Ishikawa (cell line): ENCODE measurements at regions not wholly inside any gene's neighbourhood (a gene's known extent, or its start where the extent isn't known, plus 50 kb on each side); places are given as distances from the start of the nearest gene placed in this dataset.
A peak's percentile ranks its signal among the peaks of the same experiment; 100 is the strongest.

Experiments used
- CEBPB ChIP-seq: IDR thresholded peaks from 2 replicates; pipeline ENCODE4 v1.6.1; 2012
- CREB1 ChIP-seq: IDR thresholded peaks from 2 replicates; pipeline ENCODE4 v1.6.1; 2012; ENCODE audit warnings: low read depth
- EGR1 ChIP-seq: IDR thresholded peaks from 2 replicates; pipeline ENCODE4 v1.6.1; 2012
- EP300 ChIP-seq: IDR thresholded peaks from 2 replicates; pipeline ENCODE4 v1.6.1; 2012; ENCODE audit warnings: borderline replicate concordance
- FOXM1 ChIP-seq: IDR thresholded peaks from 2 replicates; pipeline ENCODE4 v1.6.1; 2012; ENCODE audit warnings: low read depth, borderline replicate concordance
- MAX ChIP-seq: IDR thresholded peaks from 2 replicates; pipeline ENCODE4 v1.6.1; 2012
- NFIC ChIP-seq: IDR thresholded peaks from 2 replicates; pipeline ENCODE4 v1.6.1; 2012
- RAD21 ChIP-seq: IDR thresholded peaks from 2 replicates; pipeline ENCODE4 v1.6.1; 2012; ENCODE audit warnings: low read depth
- TAF1 ChIP-seq: IDR thresholded peaks from 2 replicates; pipeline ENCODE4 v1.6.1; 2012; ENCODE audit warnings: low read depth, mild to moderate bottlenecking
- TCF12 ChIP-seq: IDR thresholded peaks from 2 replicates; pipeline ENCODE4 v1.6.1; 2012; ENCODE audit warnings: low read depth
- TEAD4 ChIP-seq: IDR thresholded peaks from 2 replicates; pipeline ENCODE4 v1.6.1; 2012
- YY1 ChIP-seq: IDR thresholded peaks from 2 replicates; pipeline ENCODE4 v1.6.1; 2012; ENCODE audit warnings: low read depth
- ZBTB7A ChIP-seq: IDR thresholded peaks from 2 replicates; pipeline ENCODE4 v1.6.1; 2012; ENCODE audit warnings: low read depth
- TF ChIP-seq, protein P1 (sequence below): IDR thresholded peaks from 2 replicates; pipeline ENCODE4 v1.6.1; 2012; ENCODE audit warnings: low read depth, mild to moderate bottlenecking
- TF ChIP-seq, protein P2 (sequence below): IDR thresholded peaks from 2 replicates; pipeline ENCODE4 v1.6.1; 2012

- TF ChIP-seq FOXM1 (no peak), CREB1 (no peak), EGR1 (no peak), TCF12 (no peak)
- TF ChIP-seq, protein P1, sequence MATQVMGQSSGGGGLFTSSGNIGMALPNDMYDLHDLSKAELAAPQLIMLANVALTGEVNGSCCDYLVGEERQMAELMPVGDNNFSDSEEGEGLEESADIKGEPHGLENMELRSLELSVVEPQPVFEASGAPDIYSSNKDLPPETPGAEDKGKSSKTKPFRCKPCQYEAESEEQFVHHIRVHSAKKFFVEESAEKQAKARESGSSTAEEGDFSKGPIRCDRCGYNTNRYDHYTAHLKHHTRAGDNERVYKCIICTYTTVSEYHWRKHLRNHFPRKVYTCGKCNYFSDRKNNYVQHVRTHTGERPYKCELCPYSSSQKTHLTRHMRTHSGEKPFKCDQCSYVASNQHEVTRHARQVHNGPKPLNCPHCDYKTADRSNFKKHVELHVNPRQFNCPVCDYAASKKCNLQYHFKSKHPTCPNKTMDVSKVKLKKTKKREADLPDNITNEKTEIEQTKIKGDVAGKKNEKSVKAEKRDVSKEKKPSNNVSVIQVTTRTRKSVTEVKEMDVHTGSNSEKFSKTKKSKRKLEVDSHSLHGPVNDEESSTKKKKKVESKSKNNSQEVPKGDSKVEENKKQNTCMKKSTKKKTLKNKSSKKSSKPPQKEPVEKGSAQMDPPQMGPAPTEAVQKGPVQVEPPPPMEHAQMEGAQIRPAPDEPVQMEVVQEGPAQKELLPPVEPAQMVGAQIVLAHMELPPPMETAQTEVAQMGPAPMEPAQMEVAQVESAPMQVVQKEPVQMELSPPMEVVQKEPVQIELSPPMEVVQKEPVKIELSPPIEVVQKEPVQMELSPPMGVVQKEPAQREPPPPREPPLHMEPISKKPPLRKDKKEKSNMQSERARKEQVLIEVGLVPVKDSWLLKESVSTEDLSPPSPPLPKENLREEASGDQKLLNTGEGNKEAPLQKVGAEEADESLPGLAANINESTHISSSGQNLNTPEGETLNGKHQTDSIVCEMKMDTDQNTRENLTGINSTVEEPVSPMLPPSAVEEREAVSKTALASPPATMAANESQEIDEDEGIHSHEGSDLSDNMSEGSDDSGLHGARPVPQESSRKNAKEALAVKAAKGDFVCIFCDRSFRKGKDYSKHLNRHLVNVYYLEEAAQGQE: no peak
- TF ChIP-seq, protein P2, sequence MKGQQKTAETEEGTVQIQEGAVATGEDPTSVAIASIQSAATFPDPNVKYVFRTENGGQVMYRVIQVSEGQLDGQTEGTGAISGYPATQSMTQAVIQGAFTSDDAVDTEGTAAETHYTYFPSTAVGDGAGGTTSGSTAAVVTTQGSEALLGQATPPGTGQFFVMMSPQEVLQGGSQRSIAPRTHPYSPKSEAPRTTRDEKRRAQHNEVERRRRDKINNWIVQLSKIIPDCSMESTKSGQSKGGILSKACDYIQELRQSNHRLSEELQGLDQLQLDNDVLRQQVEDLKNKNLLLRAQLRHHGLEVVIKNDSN: peak; percentile 86
Measured at GRCh38 chr11:69234740-69235710, 58.9 kb upstream of the MYEOV start.

- TF ChIP-seq ZBTB7A (no peak), EGR1 (no peak), TAF1 (no peak), NFIC (no peak), RAD21 (no peak), CEBPB (no peak), TCF12 (no peak), YY1 (no peak), FOXM1 (no peak), CREB1 (no peak), TEAD4 (no peak), EP300 (no peak), MAX (no peak)
- TF ChIP-seq, protein P1: no peak
- TF ChIP-seq, protein P2: no peak
Measured at GRCh38 chr11:69238573-69239351, 55.2 kb upstream of the MYEOV start.

DNA sequence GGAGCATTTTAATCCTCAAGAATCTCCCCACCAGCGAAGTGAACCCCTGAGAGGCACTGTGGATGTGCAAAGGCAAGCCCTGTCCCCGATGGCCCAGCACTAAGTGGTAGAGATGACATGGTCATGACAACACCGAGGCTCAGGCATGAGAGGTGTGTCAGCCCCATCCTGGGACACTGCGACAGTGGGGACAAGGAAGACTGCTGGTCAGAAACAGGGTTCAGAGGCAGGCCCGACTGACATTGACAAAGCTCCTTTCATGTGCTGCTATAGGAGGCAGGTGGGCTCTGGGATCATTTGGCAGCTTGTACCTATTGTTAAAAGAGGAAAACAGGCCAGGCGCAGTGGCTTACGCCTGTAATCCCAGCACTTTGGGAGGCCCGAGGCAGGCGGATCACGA, 54.3 kb upstream of the MYEOV start:
- TF ChIP-seq TEAD4: no peak
- no peak for TF ChIP-seq NFIC
- no peak for TF ChIP-seq RAD21
- TF ChIP-seq EP300: no peak
- no peak for TF ChIP-seq CEBPB
- TF ChIP-seq MAX: no peak
- TF ChIP-seq EGR1: no peak
- TF ChIP-seq FOXM1: no peak
- TF ChIP-seq ZBTB7A: no peak
- TF ChIP-seq, protein P1: no peak
- TF ChIP-seq, protein P2: no peak
